ENCODE measurements at regions not wholly inside any gene's neighbourhood (a gene's known extent, or its start where the extent isn't known, plus 50 kb on each side); places are given as distances from the start of the nearest gene placed in this dataset.

DNA sequence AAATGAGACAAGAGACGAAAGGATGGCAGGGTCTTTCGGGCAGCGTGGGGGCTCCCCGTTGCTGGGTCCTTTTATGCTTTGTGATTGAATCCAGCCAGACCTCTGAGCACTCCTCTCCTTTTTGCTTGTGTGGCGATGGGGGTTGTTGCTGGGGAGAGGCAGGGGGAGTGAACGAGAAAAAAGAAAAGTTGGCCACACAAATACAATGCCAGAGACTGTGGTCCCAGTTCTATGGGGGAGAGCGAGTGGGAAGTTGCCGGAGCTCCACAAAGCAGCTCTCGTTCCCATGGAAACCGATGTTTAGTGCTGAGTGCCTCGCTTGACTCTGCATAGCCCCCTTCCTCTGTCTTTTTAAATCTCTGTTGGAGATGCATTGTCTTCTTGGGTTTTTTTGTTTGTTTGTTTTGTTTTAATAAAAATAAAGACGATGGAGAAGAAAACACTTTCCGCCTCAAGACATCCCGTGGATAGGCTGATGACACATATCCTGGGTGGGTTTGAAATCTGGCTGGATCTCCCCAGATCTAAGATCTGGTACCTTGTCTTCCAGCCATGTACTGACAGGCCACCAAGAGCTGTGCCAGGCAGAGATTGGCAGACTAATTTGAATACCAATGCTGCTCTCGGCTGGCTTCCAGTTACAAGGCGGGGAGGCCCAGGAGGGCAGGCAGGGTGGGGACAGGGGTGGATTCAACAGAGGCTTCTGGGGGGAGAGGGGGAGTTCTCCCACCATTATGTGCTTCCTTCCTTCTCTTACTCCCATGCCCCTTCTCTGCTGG is 529.3 kb downstream of the QKI start:
- no peak for DNase-seq

DNA sequence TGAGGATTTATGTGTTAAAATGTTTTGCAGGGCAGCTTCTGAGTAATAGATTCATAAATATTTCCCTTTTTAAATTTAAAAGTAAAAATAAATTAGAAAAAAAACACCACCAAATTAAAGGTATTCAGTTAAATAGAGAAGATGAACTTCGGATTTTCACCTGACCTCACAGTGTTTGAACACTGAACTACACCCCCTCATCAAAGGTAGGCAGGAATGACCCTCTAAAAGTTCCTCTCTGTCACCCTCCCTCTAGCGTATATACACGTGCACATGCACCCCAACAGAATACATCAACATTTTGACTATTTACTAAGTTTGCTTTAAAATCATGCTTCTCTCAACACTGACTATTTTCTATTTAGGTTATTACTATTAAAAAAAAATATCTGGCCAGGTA is 528.3 kb downstream of the QKI start:
- DNase-seq = no peak

DNA sequence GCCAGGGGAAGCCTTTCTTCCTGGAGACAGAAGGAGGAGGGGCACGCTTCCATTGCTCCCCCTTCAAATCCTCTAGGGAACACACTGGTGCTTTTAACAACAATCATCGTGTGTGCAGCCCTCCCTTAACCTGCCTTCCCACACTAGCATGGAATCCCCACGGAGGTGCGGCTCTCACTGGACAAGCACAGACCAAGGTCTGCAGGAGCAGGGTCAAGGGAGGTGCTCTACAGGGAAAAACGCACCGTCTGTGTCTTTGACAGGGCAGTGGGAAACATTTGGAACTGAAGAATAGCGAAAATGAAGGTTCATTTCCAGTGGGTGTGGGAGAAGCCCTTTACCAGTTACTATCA is 527.1 kb downstream of the QKI start:
- no peak for DNase-seq

DNA sequence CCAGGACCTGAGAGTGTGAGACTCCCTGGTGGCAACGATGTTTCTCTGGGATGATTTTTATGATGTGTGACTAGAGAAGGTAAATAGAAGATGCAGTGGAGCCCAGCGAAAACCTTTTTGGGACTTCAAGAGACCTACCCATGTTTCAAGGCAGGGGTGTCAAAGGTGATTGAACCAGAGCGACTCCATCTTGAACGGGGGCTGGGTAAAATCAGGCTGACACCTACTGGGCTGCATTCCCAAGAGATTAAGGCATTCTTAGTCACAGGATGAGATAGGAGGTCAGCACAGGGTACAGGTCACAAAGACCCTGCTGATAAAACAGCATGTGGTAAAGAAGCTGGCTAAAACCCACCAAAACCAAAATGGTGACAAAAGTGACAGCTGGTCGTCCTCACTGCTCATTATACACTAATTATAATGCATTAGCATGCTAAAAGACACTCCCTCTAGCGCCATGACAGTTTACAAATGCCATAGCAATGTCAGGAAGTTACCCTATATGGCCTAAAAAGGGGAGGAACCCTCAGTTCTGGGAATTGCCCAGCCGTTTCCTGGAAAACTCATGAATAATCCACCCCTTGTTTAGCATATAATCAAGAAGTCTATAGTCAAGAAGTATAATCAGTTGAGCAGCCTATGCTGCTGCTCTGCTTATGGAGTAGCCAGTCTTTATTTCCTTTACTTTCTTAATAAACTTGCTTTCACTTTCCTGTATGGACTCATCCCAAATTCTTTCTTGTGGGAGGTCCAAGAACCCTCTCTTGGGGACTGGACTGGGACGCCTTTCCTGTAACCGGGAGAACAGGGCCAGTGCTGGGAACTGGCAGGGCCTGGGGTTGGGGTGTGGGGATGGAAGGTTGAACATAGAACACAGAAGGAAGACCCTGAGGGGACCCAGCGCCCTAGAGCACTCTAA is 526.4 kb downstream of the QKI start:
- DNase-seq = no peak

DNA sequence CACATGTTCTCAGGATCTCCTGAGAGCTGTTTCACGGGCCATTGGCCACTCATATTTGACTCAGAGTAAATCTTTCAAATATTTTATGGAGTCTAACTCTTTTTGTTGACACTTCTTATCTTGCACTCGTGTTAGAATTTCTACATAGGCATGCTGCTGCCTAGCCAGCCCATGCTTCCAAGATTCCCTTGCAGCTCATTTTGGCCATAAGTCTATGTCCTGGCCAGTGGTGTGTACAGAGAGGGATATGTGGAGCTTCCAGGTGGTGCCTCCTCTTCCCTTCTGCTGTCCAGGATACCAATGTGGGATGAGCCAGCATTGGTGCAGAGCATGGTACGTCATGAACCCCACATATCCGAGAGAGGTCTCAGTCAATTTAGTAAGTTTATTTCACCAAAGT is 522.6 kb downstream of the QKI start:
- no peak for DNase-seq

DNA sequence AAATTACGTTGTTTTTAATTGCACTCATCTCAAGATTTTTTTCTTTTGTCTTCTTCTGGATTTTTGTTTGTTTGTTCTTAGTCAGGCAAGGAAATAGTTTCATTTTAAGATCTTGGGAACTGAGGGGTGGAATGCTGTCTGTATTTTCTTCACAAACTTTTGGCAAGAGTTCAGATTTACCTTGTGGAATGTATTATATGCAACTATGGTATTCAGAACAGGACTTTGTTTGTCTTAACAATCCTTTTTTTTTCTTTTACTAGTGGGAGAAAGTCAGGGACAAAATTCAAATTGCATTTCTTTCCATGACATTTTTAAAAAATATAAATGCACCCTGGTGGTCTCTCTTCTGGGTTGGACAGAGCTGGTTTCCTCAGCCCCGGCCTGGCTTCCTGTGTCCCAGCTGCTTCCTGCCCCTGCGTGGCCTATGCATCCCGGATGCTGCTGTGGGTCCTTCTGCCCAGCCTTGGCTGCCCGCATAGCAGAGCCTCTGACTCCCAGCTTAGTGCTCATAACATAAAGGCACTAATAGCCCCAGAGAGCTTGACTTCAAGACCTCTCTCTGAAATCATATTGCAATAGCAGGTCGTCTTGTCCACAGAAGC is 520.7 kb downstream of the QKI start:
- peak; percentile 83 for DNase-seq

DNA sequence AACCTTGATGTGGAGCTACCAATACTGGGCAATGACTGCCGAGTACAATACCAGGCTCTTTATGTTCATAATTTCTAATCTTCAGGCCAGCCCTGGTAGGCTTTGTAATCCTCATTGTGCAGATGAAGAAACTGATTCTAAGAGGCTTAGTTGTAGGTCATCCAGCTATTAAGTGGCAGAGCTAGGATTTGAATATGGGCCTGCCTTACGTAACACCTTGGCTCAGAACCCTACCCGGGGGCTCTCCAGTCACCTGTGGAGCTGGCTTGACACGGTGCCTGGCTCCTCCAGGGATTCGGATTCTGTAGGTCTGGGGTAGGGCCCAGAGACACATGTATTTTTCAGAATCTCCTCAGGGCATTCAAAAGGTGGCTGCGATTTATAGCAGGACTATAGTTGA is 515.5 kb downstream of the QKI start:
- no peak for DNase-seq

DNA sequence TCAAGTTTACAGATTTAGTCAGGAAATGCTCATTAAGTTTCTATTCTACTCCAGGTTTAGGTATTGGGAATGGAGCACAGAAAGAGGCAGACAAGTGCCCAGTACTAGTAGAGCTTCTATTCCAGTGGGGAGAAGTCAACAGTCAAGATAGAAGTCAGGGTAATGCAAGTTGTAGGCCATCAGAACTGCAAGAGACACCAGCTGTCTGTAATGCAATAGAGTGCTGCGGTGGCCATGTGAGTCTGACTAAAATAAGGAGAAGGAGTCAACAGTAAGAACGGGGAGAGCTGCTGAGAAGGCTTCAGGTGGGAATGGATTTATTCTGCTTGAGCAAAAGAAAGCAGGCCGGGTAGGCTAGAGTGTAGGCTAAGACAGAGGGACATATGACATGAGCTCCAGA is 515.0 kb downstream of the QKI start:
- no peak for DNase-seq

DNA sequence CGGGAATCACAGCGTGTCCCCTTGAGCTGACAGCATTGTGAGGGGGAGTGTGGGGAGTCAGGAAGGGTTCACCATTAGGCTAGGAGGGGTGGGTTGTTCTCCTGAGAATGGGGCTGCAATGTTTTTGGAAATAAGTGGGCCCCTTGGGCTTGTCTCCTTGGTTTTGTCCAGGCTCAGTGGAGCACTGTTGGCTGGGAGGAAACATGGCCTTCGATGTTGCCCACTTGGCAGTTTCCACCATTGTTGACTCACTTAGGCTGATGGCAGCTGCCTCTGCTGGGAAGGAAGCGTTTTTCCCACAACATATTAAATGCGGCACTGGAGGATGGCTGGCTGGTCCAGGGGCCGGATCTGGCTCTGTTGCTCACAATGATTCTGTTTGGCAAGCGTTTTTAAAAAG is 512.1 kb downstream of the QKI start:
- no peak for DNase-seq

DNA sequence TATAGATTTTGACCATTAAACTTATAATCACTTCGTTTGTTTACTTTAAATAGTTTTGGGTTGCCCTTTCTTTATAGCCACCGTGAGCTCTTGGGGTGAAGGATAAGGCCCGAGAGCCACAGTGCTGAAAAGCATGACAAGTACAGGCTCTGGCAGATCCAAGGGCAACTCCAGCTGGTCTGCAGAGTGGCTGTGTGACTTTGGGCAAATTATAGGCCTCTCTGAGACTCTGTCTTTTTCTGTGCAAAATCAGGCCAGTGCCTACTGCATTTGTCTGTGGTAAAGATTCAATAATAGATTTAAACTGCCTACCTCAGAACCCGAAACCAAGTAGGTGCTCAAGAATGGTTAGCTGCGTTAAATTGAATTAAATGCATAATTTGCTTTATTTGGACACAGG is 511.3 kb downstream of the QKI start:
- no peak for DNase-seq

DNA sequence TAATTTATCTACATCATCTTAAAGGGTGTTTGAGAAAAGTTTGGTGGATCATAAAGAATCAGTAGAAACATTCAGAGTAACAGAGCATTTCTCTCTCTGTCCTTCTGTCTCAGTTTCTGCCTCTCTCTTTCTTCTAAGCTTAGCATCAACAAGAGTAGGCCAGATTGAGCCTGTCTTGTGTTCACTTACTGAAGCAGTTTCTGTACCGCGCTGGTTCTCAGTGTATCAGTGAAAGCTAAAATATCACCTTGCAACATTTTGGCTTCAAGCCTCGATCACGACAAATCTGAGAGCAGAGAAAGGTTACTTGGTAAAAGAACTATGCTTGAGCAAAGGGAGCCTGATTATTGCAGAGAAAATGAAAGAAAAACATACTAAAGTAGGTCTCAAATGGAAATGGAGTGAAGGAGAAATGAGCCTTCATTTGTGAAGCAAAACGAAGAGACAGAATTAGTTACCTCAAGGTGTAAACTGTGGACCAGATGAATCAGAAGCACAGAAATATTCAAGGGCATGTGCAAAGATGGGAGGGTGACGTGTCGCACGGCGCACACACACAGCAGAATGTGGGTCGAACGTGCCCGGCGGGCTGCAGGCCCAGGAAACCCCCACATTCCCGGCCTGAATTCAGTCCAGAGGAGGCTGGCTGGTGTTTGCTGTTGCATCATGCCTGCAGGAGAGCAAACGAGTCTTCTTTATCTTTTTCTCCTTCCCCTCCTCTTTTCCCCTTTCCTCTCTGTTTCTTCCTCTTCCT is 509.3 kb downstream of the QKI start:
- DNase-seq = no peak

DNA sequence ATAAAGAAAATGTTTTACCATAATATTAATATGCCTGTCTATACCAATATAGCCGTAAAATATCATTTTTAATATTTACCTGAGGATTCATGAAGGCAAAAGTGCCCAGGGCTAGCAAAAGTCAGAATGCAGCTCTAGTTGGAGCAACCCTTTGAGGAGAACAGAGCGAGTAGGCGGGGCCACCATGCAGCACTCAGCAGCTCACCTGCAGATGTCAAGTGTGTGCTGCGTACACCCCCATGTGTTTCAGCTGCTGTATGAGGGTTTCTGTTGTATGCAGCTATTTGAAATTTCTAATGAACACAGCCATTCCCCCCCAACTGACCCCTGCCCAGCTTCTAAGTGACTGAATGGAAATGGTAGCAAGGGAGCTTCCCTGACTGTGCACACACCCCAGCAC is 508.0 kb downstream of the QKI start:
- no peak for DNase-seq

DNA sequence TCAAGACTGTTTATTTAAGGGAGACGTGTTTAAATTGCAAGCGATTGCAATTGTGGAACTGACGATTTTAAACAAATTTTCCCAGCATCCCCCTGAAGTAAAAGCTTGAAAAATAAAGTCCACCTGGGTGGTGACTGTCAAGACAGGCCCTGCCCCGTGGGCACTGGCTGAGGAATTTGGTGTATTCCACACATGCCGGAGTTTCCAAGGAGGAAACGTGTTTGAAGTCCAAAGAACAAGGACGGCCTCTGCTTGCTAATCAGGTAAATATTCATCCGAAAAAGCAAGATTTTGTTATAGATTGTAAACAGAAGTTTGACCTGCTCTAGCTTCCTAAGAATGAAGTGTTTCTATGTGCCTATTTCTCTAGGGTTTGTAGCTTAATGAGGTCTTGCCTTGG is 505.1 kb downstream of the QKI start:
- no peak for DNase-seq

DNA sequence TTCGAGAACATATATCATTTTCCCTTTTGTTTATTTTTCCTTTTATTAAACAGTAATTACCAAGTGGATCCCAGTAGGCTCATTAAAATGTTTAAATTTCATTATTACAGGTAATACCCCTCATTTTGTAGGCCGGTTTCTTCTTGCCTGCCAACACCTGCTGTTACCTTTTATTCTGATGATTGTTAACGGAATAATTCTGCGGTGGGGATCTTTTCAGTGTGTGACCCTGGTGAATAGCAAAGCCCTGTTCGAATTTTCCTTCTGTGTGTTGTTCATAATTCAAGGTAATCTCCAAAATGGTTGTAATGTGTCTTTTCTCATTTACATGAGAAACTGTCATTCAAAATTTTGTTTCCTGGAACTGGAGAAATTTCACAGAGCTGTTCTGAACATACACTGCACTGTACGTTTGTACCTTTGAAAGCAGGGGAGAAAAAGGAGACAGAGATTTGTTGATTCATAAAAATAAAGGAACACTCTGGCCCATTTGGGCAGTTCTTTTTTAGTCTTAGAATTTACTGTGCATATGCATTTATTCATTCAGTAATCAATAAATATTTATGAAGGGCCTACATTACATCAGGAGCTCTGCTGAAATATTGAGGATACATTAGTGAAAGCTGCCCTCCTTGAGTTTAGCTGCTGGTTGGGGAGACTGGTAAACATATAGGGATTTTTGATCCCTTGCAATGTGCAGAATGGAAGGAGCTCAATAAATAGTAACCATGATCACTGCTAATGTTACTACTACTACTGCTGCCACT is 502.0 kb downstream of the QKI start:
- no peak for DNase-seq

DNA sequence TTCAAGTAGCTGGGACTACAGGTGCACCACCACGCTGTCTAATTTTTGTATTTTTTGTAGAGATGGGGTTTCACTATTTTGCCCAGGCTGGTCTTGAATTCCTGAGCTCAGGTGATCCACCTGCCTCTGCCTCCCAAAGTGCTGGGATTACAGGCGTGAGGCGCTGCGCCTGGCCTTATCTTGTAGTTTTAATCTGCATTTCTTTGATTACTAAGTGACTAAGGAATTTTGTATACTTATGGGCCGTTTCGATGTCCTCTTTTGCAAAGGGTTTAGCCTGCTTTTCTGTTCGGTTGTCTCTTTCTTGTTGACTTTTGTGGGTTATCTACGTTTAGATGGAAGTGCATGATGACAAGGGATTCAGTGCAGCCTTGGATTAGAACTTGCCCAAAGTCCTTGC is 500.6 kb downstream of the QKI start:
- no peak for DNase-seq

DNA sequence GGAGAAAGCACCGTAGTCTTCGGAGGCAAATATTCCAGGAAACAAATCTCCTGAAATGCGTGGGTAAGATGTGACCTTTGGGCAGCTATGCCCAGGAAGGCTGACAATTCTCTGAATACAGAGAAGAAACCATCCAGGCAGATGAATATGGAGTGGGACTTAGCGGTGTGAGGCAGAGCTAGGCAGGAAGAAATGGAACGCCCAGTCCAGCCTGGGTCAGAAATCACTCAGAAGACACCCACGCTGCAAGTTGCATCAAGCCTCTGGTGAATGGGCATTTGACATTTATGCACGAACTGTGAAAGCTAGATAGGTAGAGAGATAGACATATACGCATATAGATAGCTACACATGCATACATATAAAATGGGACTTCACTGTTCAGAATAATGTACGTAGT is 498.5 kb downstream of the QKI start:
- DNase-seq = no peak

DNA sequence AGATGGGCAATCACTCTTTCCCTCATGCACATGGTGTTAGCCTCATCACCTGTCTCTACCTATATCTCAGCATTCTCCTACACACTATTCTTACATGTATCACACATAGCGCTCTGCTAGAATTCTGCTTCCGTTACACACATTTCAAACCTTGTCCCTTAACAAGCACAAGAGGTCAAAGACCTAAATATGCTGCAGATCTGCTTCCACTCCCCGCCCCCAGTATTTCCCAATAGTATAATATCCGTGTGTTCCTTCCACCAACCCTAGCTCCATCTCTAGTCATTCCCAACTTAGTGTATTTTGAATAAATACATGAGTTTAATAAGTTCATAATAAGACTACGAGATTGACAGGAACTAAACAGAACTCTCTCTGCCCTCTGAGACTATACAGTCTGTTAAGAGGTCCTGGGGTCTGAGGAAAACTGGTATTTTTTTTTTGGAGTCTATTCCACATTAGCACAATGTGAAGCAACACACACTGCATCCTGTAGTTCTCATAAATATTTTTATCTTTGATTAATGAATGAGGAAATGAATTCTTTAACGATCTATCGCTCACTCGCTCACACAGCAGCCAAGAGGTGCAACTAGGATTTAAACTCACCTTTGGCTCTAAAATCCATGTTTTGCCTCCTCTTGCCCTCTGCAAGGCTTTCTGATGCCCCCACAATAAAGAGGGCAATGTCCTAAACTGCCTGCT is 491.6 kb downstream of the QKI start:
- DNase-seq = no peak

DNA sequence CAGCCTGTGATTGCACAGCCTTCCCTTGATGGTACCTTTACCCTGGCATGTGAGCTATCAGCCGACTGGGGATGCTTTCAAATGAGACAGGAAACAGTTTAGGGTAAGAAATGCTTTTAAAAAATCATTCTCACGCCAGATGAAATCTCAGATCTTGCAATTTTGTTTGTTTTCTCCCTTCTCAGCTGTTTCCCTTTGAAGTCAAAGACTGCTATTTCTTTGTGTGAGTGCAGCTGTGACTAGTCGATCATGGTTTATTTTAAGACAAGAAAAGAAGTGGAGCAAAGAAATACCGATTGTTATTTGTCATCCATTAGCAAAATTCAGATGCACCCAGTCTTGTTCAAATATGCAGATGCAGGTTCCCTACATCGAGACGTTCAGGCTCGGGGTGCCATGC is 489.7 kb downstream of the QKI start:
- no peak for DNase-seq

DNA sequence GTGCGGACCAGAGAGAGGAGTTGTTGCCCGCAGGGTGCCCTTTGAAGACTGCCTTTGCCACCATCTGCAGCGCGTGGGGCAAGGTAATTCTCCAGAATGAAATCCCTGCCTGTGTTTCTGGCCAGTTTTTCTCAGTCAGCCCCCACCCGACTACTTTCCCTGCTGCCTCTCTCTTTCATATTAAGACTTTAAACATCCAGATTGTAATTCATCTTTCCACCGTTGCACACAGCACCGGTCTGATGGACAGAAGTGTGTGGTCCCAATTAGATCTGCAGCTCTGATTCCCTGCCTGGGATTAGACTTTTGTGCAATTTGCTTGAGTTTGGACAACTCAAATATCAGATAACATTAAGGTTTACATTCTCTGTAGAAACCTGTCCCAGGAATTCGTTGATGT is 489.0 kb downstream of the QKI start:
- no peak for DNase-seq

DNA sequence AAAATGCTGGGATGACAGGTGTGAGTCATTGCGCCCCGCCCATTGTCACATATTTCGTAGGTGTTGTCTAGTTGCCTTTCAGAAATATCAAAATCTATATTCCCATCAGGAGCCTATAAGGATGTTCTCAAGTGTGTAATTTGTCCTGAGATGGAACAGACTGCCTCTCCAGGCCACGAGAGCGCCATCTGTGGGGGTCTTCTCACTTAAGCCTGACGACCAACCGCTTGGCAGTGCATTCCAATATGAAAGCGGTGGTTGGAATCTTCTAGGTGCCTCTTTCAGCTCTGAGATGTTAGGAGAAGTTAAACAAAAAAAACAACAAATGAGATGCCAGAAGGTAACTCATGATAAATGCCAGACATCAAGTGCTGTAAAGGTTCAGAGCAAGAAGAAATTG is 488.5 kb downstream of the QKI start:
- DNase-seq = no peak

DNA sequence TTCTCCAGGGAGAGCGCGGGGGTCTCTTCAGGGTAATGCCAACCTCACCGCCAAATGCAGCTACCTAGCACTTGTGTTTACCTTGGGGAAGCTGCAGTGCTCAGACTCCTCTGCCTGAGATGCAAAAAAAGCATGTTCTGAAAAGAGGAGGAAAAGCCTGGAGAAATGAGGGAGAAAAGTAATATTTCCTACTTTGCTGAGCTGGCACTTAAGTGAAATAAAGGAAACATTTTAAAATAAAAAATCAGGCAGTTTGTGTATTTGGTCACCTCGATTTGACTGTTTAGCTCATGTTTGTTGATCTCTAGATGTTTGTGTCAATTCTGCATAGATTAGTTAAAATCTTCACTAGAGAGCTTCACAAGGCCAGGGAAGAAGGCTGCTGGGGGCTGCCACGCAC is 487.2 kb downstream of the QKI start:
- DNase-seq = no peak

DNA sequence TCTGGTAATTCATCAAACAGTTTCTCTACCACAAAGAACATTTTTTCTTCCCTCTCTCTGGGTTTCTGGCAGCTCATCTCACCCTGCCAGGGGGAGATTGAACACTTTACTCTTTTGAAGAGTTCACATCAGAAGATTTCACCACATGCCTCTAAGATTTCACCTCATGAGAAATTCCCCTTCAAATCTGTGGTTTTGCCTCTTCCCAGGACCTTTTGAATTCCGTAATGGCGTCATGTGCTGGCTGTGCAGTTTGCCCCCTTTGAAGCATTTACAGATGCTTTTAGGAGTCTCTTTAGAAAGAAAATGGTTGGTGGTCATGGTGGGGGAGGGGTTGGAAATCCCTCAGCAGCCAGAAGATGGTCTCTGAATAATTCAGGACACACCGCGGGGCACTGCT is 486.1 kb downstream of the QKI start:
- no peak for DNase-seq
